ENCODE measurements at regions not wholly inside any gene's neighbourhood (a gene's known extent, or its start where the extent isn't known, plus 50 kb on each side); places are given as distances from the start of the nearest gene placed in this dataset.

- no peaks in the 10 kb centered on the region for H3K27me3 Mint-ChIP-seq (ENCODE audit: unreplicated experiment)
- TF ChIP-seq CTCF (IDR thresholded peaks at IDR 0.05; ENCODE audit: unreplicated experiment), result no peak
- intact Hi-C loops (cut with micrococcal nuclease; ENCODE audit: unreplicated experiment), result no loop called here
- no peak overlapping the region for H3K27ac Mint-ChIP-seq (ENCODE audit: unreplicated experiment)
- no peaks in the 10 kb centered on the region for H3K4me1 Mint-ChIP-seq (ENCODE audit: low read depth, unreplicated experiment)
- H3K9me3 Mint-ChIP-seq (ENCODE audit: low read depth, unreplicated experiment), result peaks cover 3% of the 10 kb centered on the region
- DNase-seq, result no peak
- no peak overlapping the region for H3K4me3 Mint-ChIP-seq (ENCODE audit: low read depth, unreplicated experiment)
- CTCF ChIA-PET, result no interaction called here
- no peaks in the 10 kb centered on the region for H3K36me3 Mint-ChIP-seq (ENCODE audit: insufficient read depth, unreplicated experiment)
- no TSS peak for BruUV-seq (replicated peaks)
Measured at GRCh38 chr13:94933936-94934335, 221.6 kb upstream of the SOX21 start.

GRCh38 chr13:94933230-94933751 lies 220.9 kb upstream of the SOX21 start:
- no peaks in the 10 kb centered on the region for H3K36me3 Mint-ChIP-seq (ENCODE audit: insufficient read depth, unreplicated experiment)
- H3K9me3 Mint-ChIP-seq (ENCODE audit: low read depth, unreplicated experiment), result peaks cover 3% of the 10 kb centered on the region
- CTCF ChIA-PET, result no interaction called here
- intact Hi-C loops (cut with micrococcal nuclease; ENCODE audit: unreplicated experiment), result no loop called here
- no TSS peak for BruUV-seq (replicated peaks)
- no peaks in the 10 kb centered on the region for H3K4me1 Mint-ChIP-seq (ENCODE audit: low read depth, unreplicated experiment)
- H3K27ac Mint-ChIP-seq (ENCODE audit: unreplicated experiment), result no peak overlapping the region
- H3K4me3 Mint-ChIP-seq (ENCODE audit: low read depth, unreplicated experiment), result no peak overlapping the region
- no peak for DNase-seq
- no peak for TF ChIP-seq CTCF (IDR thresholded peaks at IDR 0.05; ENCODE audit: unreplicated experiment)
- no peaks in the 10 kb centered on the region for H3K27me3 Mint-ChIP-seq (ENCODE audit: unreplicated experiment)

- BruUV-seq (replicated peaks), result no TSS peak
- CTCF ChIA-PET, result no interaction called here
- no peaks in the 10 kb centered on the region for H3K27me3 Mint-ChIP-seq (ENCODE audit: unreplicated experiment)
- no peak overlapping the region for H3K4me3 Mint-ChIP-seq (ENCODE audit: low read depth, unreplicated experiment)
- H3K9me3 Mint-ChIP-seq (ENCODE audit: low read depth, unreplicated experiment), result peaks cover 3% of the 10 kb centered on the region
- H3K4me1 Mint-ChIP-seq (ENCODE audit: low read depth, unreplicated experiment), result no peaks in the 10 kb centered on the region
- TF ChIP-seq CTCF (IDR thresholded peaks at IDR 0.05; ENCODE audit: unreplicated experiment), result no peak
- H3K36me3 Mint-ChIP-seq (ENCODE audit: insufficient read depth, unreplicated experiment), result no peaks in the 10 kb centered on the region
- no peak overlapping the region for H3K27ac Mint-ChIP-seq (ENCODE audit: unreplicated experiment)
- DNase-seq, result no peak
- intact Hi-C loops (cut with micrococcal nuclease; ENCODE audit: unreplicated experiment), result no loop called here
Measured at GRCh38 chr13:94928127-94928775, 215.9 kb upstream of the SOX21 start.

- Mint-ChIP-seq H3K4me1 (ENCODE audit: low read depth, unreplicated experiment) (no peaks in the 10 kb centered on the region), H3K27me3 (ENCODE audit: unreplicated experiment) (no peaks in the 10 kb centered on the region), H3K27ac (ENCODE audit: unreplicated experiment) (no peak overlapping the region), H3K4me3 (ENCODE audit: low read depth, unreplicated experiment) (no peak overlapping the region), H3K36me3 (ENCODE audit: insufficient read depth, unreplicated experiment) (no peaks in the 10 kb centered on the region), H3K9me3 (ENCODE audit: low read depth, unreplicated experiment) (no peaks in the 10 kb centered on the region)
- TF ChIP-seq CTCF (IDR thresholded peaks at IDR 0.05; ENCODE audit: unreplicated experiment), result no peak
- intact Hi-C loops (cut with micrococcal nuclease; ENCODE audit: unreplicated experiment), result no loop called here
- CTCF ChIA-PET, result no interaction called here
- DNase-seq, result no peak
- BruUV-seq (replicated peaks), result no TSS peak
Measured at GRCh38 chr13:94925263-94925662, 212.9 kb upstream of the SOX21 start.
